Stomach smooth muscle (tissue), 2 donors: ENCODE measurements at regions not wholly inside any gene's neighbourhood (a gene's known extent, or its start where the extent isn't known, plus 50 kb on each side); places are given as distances from the start of the nearest gene placed in this dataset.

Experiments
- H3K27ac ChIP-seq: one replicate; pipeline ENCODE4 v1.7.0; 2013; ENCODE audit warnings: mild to moderate bottlenecking, low read length, inconsistent platforms
- H3K27me3 ChIP-seq, 2 donors: one replicate each; pipeline ENCODE4 v1.7.0; 2013; ENCODE audit warnings: low read length in 2 of 2; ENCODE audit not compliant: insufficient read depth in 2 of 2, control insufficient read depth in 1 of 2
- H3K36me3 ChIP-seq, 2 donors: one replicate each; pipeline ENCODE4 v1.7.0; 2013; ENCODE audit warnings: low read length in 2 of 2; ENCODE audit not compliant: control insufficient read depth in 2 of 2, insufficient read depth in 2 of 2
- H3K4me1 ChIP-seq: one replicate; pipeline ENCODE4 v1.7.0; 2013; ENCODE audit warnings: low read length; ENCODE audit not compliant: control insufficient read depth, insufficient read depth
- H3K4me3 ChIP-seq, 2 donors: one replicate each; pipeline ENCODE4 v1.7.0; 2013; ENCODE audit warnings: low read length in 2 of 2
- H3K9ac ChIP-seq, 2 donors: one replicate each; pipeline ENCODE4 v1.7.0; 2013; ENCODE audit warnings: low read length in 2 of 2, mild to moderate bottlenecking in 1 of 2
- H3K9me3 ChIP-seq, 2 donors: one replicate each; pipeline ENCODE4 v1.7.0; 2013; ENCODE audit warnings: low read length in 2 of 2; ENCODE audit not compliant: control insufficient read depth in 2 of 2
- donor health status: healthy.
- donor health status: Pancreatic carcinoma.

DNA sequence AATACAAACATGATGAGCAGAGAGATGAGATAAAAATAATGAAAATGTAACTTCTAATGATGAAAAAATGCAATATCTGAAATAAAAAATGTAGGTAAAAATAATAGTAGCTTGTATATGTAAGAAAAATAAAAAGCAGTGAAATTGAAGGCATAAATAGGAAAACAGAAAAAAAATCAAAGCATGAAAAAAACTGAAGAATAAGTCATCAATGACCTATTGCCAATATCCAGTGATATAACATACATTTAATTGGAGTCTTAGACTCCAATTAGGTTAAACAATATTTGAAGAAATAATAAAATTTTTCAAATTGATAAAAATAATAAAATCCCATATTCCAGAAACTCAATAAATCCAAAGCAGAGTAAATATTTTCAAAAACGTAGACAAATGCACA lies 114.0 kb upstream of the HDGFL1 start:
- Histone ChIP-seq H3K36me3 (no peaks in the 10 kb centered on the region), H3K4me3 (no peak overlapping the region), H3K9me3 (no peaks in the 10 kb centered on the region), H3K9ac (no peak overlapping the region), H3K27me3 (no peaks in the 10 kb centered on the region), H3K4me1 (no peaks in the 10 kb centered on the region), H3K27ac (no peak overlapping the region)

DNA sequence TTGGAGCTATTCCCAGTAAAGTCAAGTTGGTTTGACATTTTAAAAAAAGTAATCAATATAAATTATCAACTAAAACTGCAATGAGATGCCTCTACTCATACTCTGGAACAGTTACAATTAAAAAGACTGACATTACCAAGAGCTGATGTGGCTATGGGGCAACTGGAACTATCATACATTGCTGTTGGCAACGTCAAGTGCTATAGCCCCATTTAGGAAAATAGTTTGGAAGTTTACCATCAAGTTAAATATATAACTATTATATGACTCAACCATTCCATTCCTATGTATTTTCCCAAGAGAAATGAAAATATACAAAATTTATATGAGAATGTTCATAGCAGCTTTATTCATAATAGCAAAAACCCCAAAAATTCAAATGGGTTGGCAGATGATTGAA lies 111.4 kb upstream of the HDGFL1 start:
- Histone ChIP-seq H3K4me1 (no peaks in the 10 kb centered on the region), H3K9me3 (no peaks in the 10 kb centered on the region), H3K9ac (no peak overlapping the region), H3K27me3 (no peaks in the 10 kb centered on the region), H3K36me3 (no peaks in the 10 kb centered on the region), H3K27ac (no peak overlapping the region), H3K4me3 (no peak overlapping the region)

DNA sequence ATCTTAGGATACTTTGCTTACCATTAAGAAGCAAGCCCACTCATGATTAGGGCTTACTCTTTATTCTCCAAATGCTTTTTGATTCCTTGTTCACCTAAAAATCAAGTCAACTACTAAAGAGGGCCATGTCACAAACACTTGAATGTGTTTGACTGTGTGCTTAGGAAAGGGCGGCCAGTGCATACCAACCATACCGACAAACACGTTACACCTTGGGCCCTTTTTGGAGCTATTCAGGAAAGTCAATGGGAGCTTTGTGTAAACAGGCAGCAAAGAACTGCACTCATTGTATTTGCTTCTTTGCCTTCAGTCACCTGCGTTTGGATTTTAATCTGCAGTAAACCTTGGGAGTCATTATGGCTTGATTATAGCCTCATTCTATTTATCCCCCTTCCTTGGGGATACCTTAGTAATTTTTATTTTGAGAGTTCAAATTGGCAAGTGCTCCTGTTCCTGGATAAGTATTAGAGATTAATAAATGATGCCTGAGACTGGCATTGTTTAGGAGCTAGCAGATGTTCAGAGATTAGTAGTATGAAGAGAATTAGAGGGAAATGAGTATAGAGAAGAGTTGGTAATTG lies 102.6 kb upstream of the HDGFL1 start:
- Histone ChIP-seq H3K36me3 (no peaks in the 10 kb centered on the region), H3K4me3 (no peak overlapping the region), H3K9me3 (no peaks in the 10 kb centered on the region), H3K27ac (no peak overlapping the region), H3K27me3 (no peaks in the 10 kb centered on the region), H3K9ac (no peak overlapping the region), H3K4me1 (peaks cover 7% of the 10 kb centered on the region)

DNA sequence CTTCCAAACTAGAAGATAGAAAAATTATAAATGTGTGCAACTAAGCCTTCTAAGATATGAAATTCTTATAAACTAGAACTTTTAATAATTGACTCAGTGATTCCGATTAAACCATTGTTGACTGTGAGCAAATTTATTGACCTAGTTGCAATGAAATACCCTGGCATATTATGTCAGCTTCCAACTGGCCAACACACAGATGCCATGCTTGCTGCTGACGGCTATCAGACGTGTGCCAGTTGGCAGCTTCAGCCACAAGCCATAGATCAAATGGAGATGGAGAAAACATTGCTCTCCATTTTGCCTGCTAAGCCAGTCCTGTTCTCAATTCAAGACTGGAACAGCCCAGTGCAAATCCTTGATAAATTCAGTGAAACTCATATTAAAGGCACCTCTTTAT lies 101.7 kb upstream of the HDGFL1 start:
- no peak overlapping the region for H3K4me3 ChIP-seq
- no peak overlapping the region for H3K27ac ChIP-seq

DNA sequence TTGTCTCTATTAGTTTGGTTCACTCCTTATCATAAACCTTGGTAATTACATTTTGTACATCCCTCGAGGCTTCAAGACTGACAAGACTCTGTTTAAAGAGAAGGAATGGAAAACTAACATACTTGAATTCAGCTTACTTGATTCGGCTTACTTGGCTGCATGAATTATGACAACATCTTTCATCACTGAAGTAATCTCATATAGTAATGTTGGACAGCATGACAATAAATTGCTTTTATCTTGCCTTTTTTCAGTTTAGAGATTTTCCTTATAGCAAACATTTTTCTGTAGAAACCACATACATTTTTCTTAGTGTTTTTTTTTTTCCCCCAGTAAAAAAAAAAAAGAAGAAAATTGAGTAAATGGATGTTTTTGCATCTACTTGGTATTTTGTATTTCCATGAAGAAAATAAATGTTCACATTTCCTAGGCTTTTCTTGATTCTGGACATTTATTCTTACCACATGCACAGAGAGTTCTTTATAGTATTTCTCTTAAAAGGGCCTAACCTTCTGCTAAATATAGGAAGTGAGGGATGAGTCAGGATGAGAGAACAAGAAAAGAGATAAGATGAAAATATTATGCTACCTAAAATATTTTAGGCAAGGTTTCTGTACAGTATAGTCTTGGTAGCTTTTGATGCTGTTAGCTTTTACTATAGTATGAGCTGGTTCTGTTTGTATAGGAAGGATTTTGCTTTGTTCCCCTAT lies 101.0 kb upstream of the HDGFL1 start:
- Histone ChIP-seq H3K9ac (no peak overlapping the region), H3K4me3 (no peak overlapping the region), H3K4me1 (peaks cover 7% of the 10 kb centered on the region), H3K36me3 (no peaks in the 10 kb centered on the region), H3K27me3 (no peaks in the 10 kb centered on the region), H3K27ac (no peak overlapping the region), H3K9me3 (no peaks in the 10 kb centered on the region)

More for the DNA sequence above, 101.7 kb upstream of the HDGFL1 start:
- Histone ChIP-seq H3K9ac (no peak overlapping the region), H3K9me3 (no peaks in the 10 kb centered on the region), H3K4me1 (peaks cover 7% of the 10 kb centered on the region), H3K27me3 (no peaks in the 10 kb centered on the region), H3K36me3 (no peaks in the 10 kb centered on the region)

DNA sequence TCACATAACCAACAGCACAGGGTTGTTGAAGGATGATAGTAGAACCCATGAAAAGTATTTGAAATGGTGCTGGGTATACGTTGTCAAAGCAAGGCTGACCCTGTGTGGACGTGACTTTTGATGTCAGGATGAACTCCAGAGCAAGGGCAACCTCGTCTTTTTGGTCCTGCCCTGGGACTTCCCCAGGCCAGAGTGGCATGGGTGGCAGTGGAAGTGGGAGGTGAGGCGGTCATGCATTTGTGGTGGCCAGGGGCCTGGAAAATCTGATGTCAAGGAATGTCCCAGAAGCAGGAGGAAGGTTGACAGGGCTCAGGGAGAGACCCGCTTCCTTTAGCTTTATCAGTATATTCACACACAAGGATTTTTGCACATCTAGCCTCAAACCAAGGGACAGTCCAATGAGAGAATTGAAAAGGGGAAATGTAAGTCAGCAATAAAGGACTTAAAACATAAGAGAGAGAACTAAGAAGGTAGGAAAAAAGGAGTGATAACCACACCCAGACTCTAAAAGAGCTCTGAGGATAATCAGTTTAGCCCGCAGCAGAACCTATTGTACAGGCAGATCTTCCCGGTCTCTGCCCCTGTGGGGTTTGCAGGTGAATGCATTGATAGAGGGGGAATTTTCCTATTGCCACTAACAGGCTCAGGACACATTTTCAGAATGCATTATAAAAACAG lies 98.8 kb upstream of the HDGFL1 start:
- H3K36me3 ChIP-seq = no peaks in the 10 kb centered on the region
- H3K4me3 ChIP-seq = no peak overlapping the region
- no peak overlapping the region for H3K9ac ChIP-seq
- no peak overlapping the region for H3K27ac ChIP-seq
- peaks cover 7% of the 10 kb centered on the region for H3K4me1 ChIP-seq
- no peaks in the 10 kb centered on the region for H3K27me3 ChIP-seq
- no peaks in the 10 kb centered on the region for H3K9me3 ChIP-seq

DNA sequence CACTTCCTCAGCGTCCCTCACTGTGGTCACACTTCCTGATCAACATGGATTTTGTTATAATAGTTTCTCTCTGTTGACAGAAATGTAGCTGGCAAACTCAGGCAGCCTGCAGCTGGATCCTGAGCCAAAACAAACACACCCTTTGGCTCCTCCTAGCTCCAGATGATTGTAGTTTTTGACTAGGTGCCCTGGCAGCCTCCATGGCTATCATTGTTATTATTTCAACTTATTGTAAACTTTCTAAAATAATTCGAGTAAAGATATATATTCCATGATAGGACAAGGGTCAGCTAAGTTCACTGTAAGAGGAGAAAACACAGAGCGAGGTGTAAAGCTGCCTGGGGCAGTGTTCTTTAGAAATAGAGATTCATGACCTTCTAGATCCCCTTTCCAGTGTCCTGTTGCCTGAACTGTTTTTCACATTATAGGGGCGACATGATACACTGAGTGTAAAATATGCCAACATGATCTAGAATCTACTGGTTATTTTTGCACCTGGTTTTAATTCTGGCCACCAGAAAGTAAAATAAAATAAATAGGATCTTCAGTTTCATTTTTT lies 98.2 kb upstream of the HDGFL1 start:
- Histone ChIP-seq H3K36me3 (no peaks in the 10 kb centered on the region), H3K9ac (no peak overlapping the region), H3K27me3 (no peaks in the 10 kb centered on the region), H3K9me3 (no peaks in the 10 kb centered on the region), H3K4me1 (peaks cover 7% of the 10 kb centered on the region), H3K4me3 (peak overlapping the region in 1 of 2 donors; percentile 8), H3K27ac (no peak overlapping the region)

DNA sequence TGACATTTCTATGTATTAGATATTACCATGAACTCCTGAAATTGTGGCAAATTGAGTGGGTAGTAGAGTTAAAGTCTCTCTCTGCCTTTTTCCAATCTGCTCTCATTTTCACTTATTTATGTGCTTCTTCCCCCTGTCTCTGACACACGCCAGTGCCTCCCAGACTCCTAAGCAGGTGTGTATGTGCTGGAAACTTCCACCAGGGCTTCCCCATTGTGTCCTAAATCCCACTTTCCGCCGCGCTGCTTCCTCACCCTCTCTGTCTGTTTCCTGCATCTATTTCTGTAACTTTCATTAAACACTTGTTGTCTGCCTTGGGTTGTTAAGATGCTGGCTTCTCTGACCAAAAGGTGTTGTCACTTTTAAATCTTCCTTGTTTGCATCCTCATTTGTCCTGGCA lies 97.6 kb upstream of the HDGFL1 start:
- Histone ChIP-seq H3K36me3 (no peaks in the 10 kb centered on the region), H3K9me3 (no peaks in the 10 kb centered on the region), H3K4me3 (no peak overlapping the region), H3K9ac (no peak overlapping the region), H3K27me3 (no peaks in the 10 kb centered on the region), H3K27ac (no peak overlapping the region), H3K4me1 (peaks cover 7% of the 10 kb centered on the region)

DNA sequence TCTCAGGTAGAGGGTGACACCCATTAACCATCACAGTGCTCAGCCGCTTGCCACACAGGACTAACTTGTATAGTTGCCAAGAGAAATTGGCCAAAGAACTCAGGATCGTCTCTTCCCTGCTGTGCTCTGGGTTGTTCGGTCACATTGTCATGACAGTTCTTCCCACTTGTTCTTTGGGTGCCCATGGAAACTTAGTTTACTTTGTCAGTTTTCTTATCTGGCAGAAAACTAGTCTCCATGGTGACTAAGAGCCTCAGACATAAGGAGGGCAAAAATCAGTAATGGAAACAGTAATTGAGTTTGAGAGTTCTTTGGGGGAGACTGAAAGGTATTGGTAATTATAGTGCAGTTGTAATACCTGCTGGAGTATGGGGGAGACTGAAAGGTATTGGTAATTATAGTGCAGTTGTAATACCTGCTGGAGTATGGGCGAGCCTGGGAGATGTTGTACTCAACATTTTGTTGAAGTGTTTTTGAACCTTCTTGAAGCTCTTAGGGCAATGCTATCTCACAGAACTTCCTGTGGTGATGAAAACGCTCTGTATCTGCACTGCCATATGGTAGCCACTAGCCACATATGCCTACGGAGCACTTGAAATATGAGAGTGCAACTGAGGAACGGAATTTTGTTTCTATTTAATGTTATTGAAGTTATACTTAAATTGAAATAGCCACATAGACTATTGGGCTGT lies 95.2 kb upstream of the HDGFL1 start:
- H3K27me3 ChIP-seq = no peaks in the 10 kb centered on the region
- H3K36me3 ChIP-seq = no peaks in the 10 kb centered on the region
- no peaks in the 10 kb centered on the region for H3K9me3 ChIP-seq
- H3K4me1 ChIP-seq = peaks cover 7% of the 10 kb centered on the region
- H3K4me3 ChIP-seq = no peak overlapping the region
- H3K27ac ChIP-seq = no peak overlapping the region
- H3K9ac ChIP-seq = no peak overlapping the region

DNA sequence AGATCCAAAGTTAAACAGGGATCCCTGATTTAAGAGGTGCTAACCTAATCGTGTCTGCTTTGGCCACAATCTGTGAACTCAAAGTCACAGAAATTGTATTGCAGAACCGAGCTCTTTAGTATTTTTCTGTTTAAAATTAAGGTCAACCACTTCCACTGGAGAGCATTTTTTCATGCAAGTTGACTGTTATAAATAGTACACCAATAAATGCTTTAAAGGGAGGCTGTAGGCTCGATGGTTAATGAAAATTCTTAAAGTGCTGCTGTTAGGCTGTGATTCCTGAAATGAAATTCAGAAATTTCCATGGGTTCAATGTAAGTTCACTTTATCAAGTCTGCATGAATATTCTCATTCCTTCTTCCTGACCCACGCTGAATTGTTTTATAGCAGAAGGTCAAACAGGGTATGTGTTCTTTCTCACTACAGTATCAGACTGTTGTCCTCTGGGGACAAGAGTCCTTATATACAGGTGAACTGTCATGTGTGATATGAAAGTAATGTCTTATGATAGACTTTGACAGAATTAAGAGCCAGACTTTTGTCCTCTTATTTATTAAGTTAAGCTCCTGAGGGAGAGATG lies 92.5 kb upstream of the HDGFL1 start:
- Histone ChIP-seq H3K36me3 (no peaks in the 10 kb centered on the region), H3K4me3 (no peak overlapping the region), H3K4me1 (no peaks in the 10 kb centered on the region), H3K9me3 (no peaks in the 10 kb centered on the region), H3K27me3 (no peaks in the 10 kb centered on the region), H3K27ac (no peak overlapping the region), H3K9ac (no peak overlapping the region)
